ENCODE measurements at regions not wholly inside any gene's neighbourhood (a gene's known extent, or its start where the extent isn't known, plus 50 kb on each side); places are given as distances from the start of the nearest gene placed in this dataset.
A peak's percentile ranks its signal among the peaks of the same experiment; 100 is the strongest.

- no peak overlapping the region for H4K8ac ChIP-seq (ENCODE audit: low read depth, low read length)
- no peak overlapping the region for H3K23ac ChIP-seq (ENCODE audit: low read length)
- H3K56ac ChIP-seq (ENCODE audit: low read length), result no peak overlapping the region
- no peak for DNase-seq
- no peak overlapping the region for H4K5ac ChIP-seq (ENCODE audit: low read length)
- H3K4ac ChIP-seq (ENCODE audit: low read depth, low read length), result no peak overlapping the region
- no peak overlapping the region for H3K18ac ChIP-seq (ENCODE audit: low read length)
- H3K9ac ChIP-seq (ENCODE audit: low read length), result no peak overlapping the region
- H3K79me2 ChIP-seq (ENCODE audit: control insufficient read depth, insufficient read depth, low read length), result no peaks in the 10 kb centered on the region
- no peak overlapping the region for H3K27ac ChIP-seq (ENCODE audit: low read depth, low read length)
- H2AK5ac ChIP-seq (ENCODE audit: low read length), result no peak overlapping the region
- no peak overlapping the region for H2BK120ac ChIP-seq (ENCODE audit: low read depth, low read length)
- H3K4me1 ChIP-seq (ENCODE audit: control insufficient read depth, low read depth, low read length), result no peaks in the 10 kb centered on the region
- H3K4me3 ChIP-seq (ENCODE audit: low read length), result no peak overlapping the region
- WGBS (ENCODE audit: extremely low coverage, insufficient coverage, low lambda C conversion rate), result no CpG with 5 or more reads among the region's 3 CpGs
- H3K79me1 ChIP-seq (ENCODE audit: low read length), result no peaks in the 10 kb centered on the region
- H3K27me3 ChIP-seq (ENCODE audit: insufficient read depth, low read length, poor library complexity), result no peaks in the 10 kb centered on the region
- no peak overlapping the region for H3K4me2 ChIP-seq (ENCODE audit: low read length)
- H2BK15ac ChIP-seq (replicated peaks; ENCODE audit: low read depth), result no peak overlapping the region
- no peaks in the 10 kb centered on the region for H3K36me3 ChIP-seq (ENCODE audit: control insufficient read depth, insufficient read depth, low read length)
- H2BK5ac ChIP-seq (ENCODE audit: low read length), result no peak overlapping the region
These were observed 167.1 kb upstream of the DOK6 start for GRCh38 chr18:69233465-69234054.

GRCh38 chr18:69239849-69240674, 160.6 kb upstream of the DOK6 start:
- H3K4ac ChIP-seq (ENCODE audit: low read depth, low read length), result no peak overlapping the region
- no peaks in the 10 kb centered on the region for H3K79me1 ChIP-seq (ENCODE audit: low read length)
- H3K56ac ChIP-seq (ENCODE audit: low read length), result no peak overlapping the region
- no peak overlapping the region for H3K27ac ChIP-seq (ENCODE audit: low read depth, low read length)
- WGBS (ENCODE audit: extremely low coverage, insufficient coverage, low lambda C conversion rate), result no CpG with 5 or more reads among the region's 4 CpGs
- H3K23ac ChIP-seq (ENCODE audit: low read length), result no peak overlapping the region
- H2AK5ac ChIP-seq (ENCODE audit: low read length), result no peak overlapping the region
- DNase-seq, result peak; percentile 45
- H3K79me2 ChIP-seq (ENCODE audit: control insufficient read depth, insufficient read depth, low read length), result no peaks in the 10 kb centered on the region
- H3K4me3 ChIP-seq (ENCODE audit: low read length), result no peak overlapping the region
- H2BK120ac ChIP-seq (ENCODE audit: low read depth, low read length), result no peak overlapping the region
- H3K4me1 ChIP-seq (ENCODE audit: control insufficient read depth, low read depth, low read length), result no peaks in the 10 kb centered on the region
- no peak overlapping the region for H2BK15ac ChIP-seq (replicated peaks; ENCODE audit: low read depth)
- H3K36me3 ChIP-seq (ENCODE audit: control insufficient read depth, insufficient read depth, low read length), result no peaks in the 10 kb centered on the region
- H4K8ac ChIP-seq (ENCODE audit: low read depth, low read length), result no peak overlapping the region
- no peak overlapping the region for H3K4me2 ChIP-seq (ENCODE audit: low read length)
- no peaks in the 10 kb centered on the region for H3K27me3 ChIP-seq (ENCODE audit: insufficient read depth, low read length, poor library complexity)
- H3K18ac ChIP-seq (ENCODE audit: low read length), result no peak overlapping the region
- no peak overlapping the region for H4K5ac ChIP-seq (ENCODE audit: low read length)
- no peak overlapping the region for H3K9ac ChIP-seq (ENCODE audit: low read length)
- H2BK5ac ChIP-seq (ENCODE audit: low read length), result no peak overlapping the region

DNA sequence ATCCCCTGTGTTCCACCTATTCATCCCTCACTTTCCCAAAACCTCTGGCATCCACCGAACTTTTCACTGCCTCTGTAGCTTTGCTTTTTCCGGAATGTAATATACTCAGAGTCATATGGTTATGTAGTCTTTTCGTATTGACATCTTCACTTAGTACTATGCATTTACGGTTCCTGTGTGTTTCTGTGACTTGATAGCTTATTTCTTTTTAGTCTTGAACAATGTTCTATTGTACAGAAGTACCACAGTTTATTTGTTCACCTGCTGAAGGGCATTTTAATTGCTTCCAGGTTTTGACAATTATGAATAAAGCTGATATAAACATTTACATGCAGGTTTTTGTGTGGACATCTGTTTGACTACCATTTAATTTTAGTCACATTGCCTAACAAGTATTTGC, 154.7 kb upstream of the DOK6 start:
- H3K36me3 ChIP-seq (ENCODE audit: control insufficient read depth, insufficient read depth, low read length), result no peaks in the 10 kb centered on the region
- no peak overlapping the region for H3K27ac ChIP-seq (ENCODE audit: low read depth, low read length)
- H2AK5ac ChIP-seq (ENCODE audit: low read length), result no peak overlapping the region
- no peaks in the 10 kb centered on the region for H3K27me3 ChIP-seq (ENCODE audit: insufficient read depth, low read length, poor library complexity)
- H3K79me2 ChIP-seq (ENCODE audit: control insufficient read depth, insufficient read depth, low read length), result no peaks in the 10 kb centered on the region
- H3K23ac ChIP-seq (ENCODE audit: low read length), result no peak overlapping the region
- no peaks in the 10 kb centered on the region for H3K4me1 ChIP-seq (ENCODE audit: control insufficient read depth, low read depth, low read length)
- no peak for DNase-seq
- H3K4me2 ChIP-seq (ENCODE audit: low read length), result no peak overlapping the region
- H2BK5ac ChIP-seq (ENCODE audit: low read length), result no peak overlapping the region
- H3K4me3 ChIP-seq (ENCODE audit: low read length), result no peak overlapping the region
- no peak overlapping the region for H2BK120ac ChIP-seq (ENCODE audit: low read depth, low read length)
- H3K4ac ChIP-seq (ENCODE audit: low read depth, low read length), result no peak overlapping the region
- H4K5ac ChIP-seq (ENCODE audit: low read length), result no peak overlapping the region
- H2BK15ac ChIP-seq (replicated peaks; ENCODE audit: low read depth), result no peak overlapping the region
- no peak overlapping the region for H3K9ac ChIP-seq (ENCODE audit: low read length)
- no peaks in the 10 kb centered on the region for H3K79me1 ChIP-seq (ENCODE audit: low read length)
- no CpG with 5 or more reads among the region's 4 CpGs for WGBS (ENCODE audit: extremely low coverage, insufficient coverage, low lambda C conversion rate)
- H3K56ac ChIP-seq (ENCODE audit: low read length), result no peak overlapping the region
- no peak overlapping the region for H4K8ac ChIP-seq (ENCODE audit: low read depth, low read length)
- H3K18ac ChIP-seq (ENCODE audit: low read length), result no peak overlapping the region

GRCh38 chr18:69250305-69251151, 150.2 kb upstream of the DOK6 start:
- H3K9ac ChIP-seq (ENCODE audit: low read length), result no peak overlapping the region
- H3K18ac ChIP-seq (ENCODE audit: low read length), result no peak overlapping the region
- no peak overlapping the region for H4K8ac ChIP-seq (ENCODE audit: low read depth, low read length)
- no peak overlapping the region for H2BK5ac ChIP-seq (ENCODE audit: low read length)
- no peak overlapping the region for H3K27ac ChIP-seq (ENCODE audit: low read depth, low read length)
- H3K79me1 ChIP-seq (ENCODE audit: low read length), result no peaks in the 10 kb centered on the region
- no peak overlapping the region for H3K4me3 ChIP-seq (ENCODE audit: low read length)
- no CpG with 5 or more reads among the region's 10 CpGs for WGBS (ENCODE audit: extremely low coverage, insufficient coverage, low lambda C conversion rate)
- H2BK120ac ChIP-seq (ENCODE audit: low read depth, low read length), result no peak overlapping the region
- no peak for DNase-seq
- no peaks in the 10 kb centered on the region for H3K27me3 ChIP-seq (ENCODE audit: insufficient read depth, low read length, poor library complexity)
- H2AK5ac ChIP-seq (ENCODE audit: low read length), result no peak overlapping the region
- H2BK15ac ChIP-seq (replicated peaks; ENCODE audit: low read depth), result no peak overlapping the region
- H3K36me3 ChIP-seq (ENCODE audit: control insufficient read depth, insufficient read depth, low read length), result no peaks in the 10 kb centered on the region
- no peaks in the 10 kb centered on the region for H3K79me2 ChIP-seq (ENCODE audit: control insufficient read depth, insufficient read depth, low read length)
- no peak overlapping the region for H3K23ac ChIP-seq (ENCODE audit: low read length)
- no peak overlapping the region for H3K56ac ChIP-seq (ENCODE audit: low read length)
- H3K4ac ChIP-seq (ENCODE audit: low read depth, low read length), result no peak overlapping the region
- H3K4me2 ChIP-seq (ENCODE audit: low read length), result no peak overlapping the region
- H4K5ac ChIP-seq (ENCODE audit: low read length), result no peak overlapping the region
- no peaks in the 10 kb centered on the region for H3K4me1 ChIP-seq (ENCODE audit: control insufficient read depth, low read depth, low read length)

- H3K18ac ChIP-seq (ENCODE audit: low read length), result no peak overlapping the region
- H3K56ac ChIP-seq (ENCODE audit: low read length), result no peak overlapping the region
- no peaks in the 10 kb centered on the region for H3K79me2 ChIP-seq (ENCODE audit: control insufficient read depth, insufficient read depth, low read length)
- DNase-seq, result no peak
- no peak overlapping the region for H4K5ac ChIP-seq (ENCODE audit: low read length)
- H3K4me2 ChIP-seq (ENCODE audit: low read length), result no peak overlapping the region
- no peak overlapping the region for H2BK5ac ChIP-seq (ENCODE audit: low read length)
- H3K27ac ChIP-seq (ENCODE audit: low read depth, low read length), result no peak overlapping the region
- no peaks in the 10 kb centered on the region for H3K27me3 ChIP-seq (ENCODE audit: insufficient read depth, low read length, poor library complexity)
- H3K23ac ChIP-seq (ENCODE audit: low read length), result no peak overlapping the region
- H4K8ac ChIP-seq (ENCODE audit: low read depth, low read length), result no peak overlapping the region
- H3K9ac ChIP-seq (ENCODE audit: low read length), result no peak overlapping the region
- no peaks in the 10 kb centered on the region for H3K79me1 ChIP-seq (ENCODE audit: low read length)
- H2AK5ac ChIP-seq (ENCODE audit: low read length), result no peak overlapping the region
- H3K36me3 ChIP-seq (ENCODE audit: control insufficient read depth, insufficient read depth, low read length), result no peaks in the 10 kb centered on the region
- no peaks in the 10 kb centered on the region for H3K4me1 ChIP-seq (ENCODE audit: control insufficient read depth, low read depth, low read length)
- H2BK15ac ChIP-seq (replicated peaks; ENCODE audit: low read depth), result no peak overlapping the region
- no peak overlapping the region for H2BK120ac ChIP-seq (ENCODE audit: low read depth, low read length)
- WGBS (ENCODE audit: extremely low coverage, insufficient coverage, low lambda C conversion rate), result no CpG with 5 or more reads among the region's 7 CpGs
- no peak overlapping the region for H3K4me3 ChIP-seq (ENCODE audit: low read length)
- no peak overlapping the region for H3K4ac ChIP-seq (ENCODE audit: low read depth, low read length)
These were observed 142.7 kb upstream of the DOK6 start for GRCh38 chr18:69257861-69258458.
